HK-2 (cell line): ENCODE measurements at regions not wholly inside any gene's neighbourhood (a gene's known extent, or its start where the extent isn't known, plus 50 kb on each side); places are given as distances from the start of the nearest gene placed in this dataset.

Experiments
- DNase-seq: peaks from one replicate; pipeline ENCODE4 v3.0.0-alpha.2; 2018; ENCODE audit not compliant: unreplicated experiment

DNA sequence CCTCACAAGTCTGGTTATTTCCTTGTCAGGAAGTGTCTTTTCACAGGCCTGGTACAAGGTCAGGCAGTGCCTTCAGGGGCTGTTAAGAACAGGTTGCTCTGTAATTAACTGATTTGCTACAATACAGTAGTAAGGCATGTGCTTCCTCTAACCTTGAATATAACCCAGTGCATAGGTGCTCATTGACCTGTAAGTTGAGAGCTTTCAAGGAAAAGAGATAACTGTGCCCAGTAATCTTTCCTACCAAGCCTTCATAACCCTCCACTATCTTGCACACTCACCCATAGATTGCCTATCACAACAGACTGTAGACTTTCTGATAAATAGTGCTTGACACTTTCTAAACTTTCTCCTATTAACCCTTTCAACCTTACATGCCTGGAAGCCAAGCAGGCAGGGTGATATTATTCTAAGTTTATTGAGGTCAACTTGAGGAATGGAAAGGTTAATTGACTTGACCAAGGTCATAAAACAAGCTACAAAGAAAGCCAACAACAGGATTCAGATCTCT is 148.1 kb downstream of the PPARGC1A start:
- no peak for DNase-seq

DNA sequence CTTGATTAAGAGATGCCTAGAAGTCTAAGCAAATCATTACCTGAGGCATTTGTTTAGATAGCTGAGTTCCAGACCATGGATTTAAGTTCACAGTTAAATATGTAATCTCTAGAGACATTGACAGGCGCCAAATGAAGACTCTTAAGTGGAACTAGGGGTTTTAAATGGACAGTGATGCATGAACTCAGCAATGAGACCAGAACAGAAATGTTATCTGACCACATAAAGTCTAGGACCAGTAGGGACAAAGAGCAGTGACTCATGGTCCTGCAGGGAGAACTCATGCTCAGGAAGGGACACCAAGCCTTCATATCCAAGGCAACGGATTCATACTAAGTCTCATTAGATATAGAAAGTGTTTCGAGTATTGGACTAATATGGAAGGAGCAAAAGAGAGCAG is 152.3 kb downstream of the PPARGC1A start:
- peak; percentile 66 for DNase-seq

DNA sequence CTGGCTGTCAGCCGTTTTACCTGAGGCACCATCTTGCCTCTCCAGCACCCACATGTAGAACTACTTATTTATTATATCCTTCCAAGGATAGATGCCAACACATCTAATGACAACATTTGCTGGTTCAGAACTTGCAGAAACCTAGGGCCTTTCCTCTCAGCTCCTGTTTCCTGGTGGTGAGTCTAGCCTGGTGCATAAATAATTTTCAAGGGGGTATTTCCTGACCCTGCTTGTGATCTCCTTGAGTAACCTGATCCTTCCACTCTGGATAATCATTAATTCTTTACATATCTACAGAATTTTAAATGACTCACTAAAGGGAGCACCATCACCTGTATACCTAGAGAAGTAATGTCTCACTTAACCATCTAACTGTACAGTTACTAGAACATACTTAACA is 153.4 kb downstream of the PPARGC1A start:
- DNase-seq, result peak; percentile 54

DNA sequence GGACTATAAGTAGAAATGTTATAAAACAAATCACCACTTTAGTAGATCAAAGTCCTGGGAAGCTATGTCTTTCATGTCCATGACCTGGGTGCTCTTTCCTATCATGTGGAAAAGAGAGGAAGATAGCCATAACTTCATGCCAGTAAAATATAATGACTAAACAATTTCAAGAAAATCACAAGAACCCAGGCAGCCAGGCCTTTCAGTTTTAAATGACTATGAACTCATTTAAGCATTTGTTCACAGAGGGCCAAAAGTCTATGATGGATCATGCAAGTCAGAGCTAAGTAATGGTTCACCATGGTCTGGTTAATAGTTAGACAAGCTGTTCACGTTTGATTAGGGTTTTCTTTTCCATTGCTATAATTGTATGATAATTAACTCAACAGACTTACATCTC is 155.8 kb downstream of the PPARGC1A start:
- DNase-seq, result no peak

DNA sequence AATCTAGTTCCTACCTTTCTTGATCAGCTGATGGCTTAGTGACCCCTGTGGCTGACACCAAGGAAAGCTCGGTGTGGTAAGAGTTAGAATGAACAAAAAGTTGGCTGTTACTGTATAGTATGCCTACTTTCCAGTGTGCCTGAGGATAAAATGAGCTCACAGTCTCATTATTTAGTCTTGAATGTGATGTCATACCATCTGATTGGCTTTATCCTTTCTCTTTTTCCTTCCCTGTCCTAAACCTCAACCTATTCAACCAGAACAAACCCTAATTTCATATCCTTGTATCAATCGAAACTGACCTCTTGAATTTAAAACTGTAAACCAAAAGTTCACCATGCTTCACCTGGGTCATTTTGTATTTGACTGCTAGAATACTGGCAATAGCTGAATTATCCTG is 156.4 kb downstream of the PPARGC1A start:
- no peak for DNase-seq

DNA sequence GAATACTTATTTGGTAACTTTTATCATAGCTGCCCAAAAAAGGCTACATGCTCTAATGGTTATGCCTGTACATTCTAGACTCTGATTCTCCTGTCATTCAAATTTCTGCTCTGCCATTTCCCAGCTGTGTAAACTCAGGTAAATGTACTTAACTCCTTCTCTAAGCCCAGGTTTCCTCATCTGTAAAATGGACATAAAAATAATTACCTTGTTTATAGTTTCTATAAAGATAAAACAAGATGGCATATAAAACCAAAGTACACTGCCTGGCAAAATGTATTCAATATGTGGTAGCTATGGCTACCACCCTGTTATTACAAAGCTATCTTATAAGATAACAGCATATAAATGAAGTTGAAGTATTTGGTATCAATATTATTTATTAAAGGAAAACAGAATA is 158.8 kb downstream of the PPARGC1A start:
- DNase-seq, result no peak

DNA sequence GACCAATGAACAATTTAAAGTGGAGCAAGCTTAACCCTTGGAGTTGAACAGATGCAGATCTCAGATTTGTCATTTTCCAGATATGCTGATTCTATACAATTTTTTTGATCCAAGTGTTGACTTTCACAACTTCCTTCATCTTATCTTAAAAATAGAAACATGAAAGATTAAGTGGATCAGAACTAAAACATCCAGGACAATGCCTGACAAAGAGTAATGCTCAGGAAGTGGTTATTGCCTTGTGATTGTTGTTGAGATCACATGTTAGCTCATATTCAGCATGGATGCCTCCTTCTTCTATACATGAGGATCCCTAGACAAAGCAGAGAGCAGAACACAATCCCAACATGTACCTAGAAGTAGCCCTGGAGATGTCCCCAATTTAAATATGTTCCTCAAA is 160.9 kb downstream of the PPARGC1A start:
- DNase-seq, result no peak

DNA sequence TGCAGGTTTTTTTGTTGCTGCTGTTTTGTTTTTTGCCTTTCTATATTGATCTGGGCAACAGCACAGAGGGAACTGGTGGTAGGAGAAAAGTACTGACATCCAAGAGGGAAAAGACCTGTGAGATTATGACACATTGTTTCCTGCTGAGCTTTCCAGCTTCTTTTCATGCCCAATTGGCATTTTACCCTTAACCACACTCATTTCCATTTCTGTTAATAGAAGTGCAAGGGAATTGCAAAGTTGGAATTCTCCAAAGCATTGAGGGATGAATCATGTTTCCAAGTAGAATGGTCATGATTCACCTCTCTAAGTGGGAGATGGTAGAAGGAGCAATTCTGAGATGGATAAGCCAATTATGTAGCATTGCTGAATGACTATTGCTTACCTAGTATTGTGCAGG is 161.5 kb downstream of the PPARGC1A start:
- DNase-seq, result no peak

DNA sequence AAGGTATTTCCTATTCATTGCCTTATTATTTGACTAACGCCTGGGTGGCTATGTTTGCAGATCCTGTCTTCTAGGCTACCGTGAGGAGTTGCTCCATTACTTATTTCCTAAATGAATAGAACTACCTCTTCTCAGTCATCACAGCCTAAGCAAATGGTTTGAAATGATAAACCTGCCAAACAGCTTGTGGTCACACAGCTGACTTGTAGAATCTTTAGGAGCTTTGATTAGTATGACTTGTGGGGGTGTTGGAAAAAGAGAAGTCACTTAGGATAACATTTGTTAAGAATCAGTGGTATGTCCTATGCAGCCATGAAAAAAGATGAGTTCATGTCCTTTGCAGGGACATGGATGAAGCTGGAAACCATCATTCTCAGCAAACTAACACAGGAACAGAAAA is 169.3 kb downstream of the PPARGC1A start:
- DNase-seq, result no peak

DNA sequence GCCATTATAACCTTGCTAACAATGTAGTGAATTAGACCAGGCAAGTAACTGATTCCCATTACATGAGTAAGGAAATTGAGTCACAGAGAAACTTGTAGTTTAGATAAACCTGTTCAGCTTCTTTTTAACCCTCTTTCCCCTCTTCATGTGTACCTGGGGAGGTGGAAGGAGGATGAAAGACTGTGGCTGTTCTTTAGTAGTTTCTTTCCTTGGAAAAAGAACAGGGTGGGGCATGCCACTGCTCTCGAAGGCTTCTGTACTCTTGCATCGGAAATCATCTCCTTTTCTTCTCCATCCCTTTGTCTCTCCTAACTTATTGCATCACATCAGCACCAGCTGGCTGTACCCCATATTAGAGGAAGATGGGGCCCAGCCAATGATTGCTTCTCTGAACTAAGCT is 171.4 kb downstream of the PPARGC1A start:
- no peak for DNase-seq

DNA sequence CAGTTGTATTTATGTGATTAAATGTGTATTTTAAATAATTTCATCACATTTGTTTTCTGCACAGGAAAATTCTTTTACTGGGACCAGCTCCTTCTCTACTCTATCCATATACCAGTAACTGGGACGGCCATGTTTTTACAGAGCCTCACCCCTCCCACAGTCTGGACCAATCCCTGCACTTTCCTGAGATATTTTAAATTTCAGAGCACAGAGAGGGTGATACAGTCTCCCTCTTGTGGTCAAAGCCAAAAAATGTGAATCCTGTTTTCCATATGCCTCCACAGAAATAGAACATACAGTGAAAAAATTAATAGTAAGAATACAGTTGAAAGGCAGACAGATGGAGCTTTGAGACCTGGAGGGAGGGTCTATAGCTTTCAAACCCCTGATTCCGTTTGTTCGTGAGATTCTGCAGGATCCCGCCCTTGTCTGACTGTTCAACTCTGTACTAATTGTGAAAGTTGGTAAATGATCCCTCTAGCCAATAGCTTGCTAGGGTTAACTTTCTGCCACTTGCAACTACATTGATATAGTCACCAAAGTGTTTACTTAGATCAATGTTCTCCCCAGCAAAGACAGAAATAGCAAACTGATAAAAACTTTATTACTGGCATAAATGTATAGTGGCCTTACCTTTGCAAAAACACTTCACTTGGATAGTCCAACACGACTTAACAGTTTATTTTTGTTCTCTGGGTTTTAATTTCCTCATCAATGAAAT is 172.2 kb downstream of the PPARGC1A start:
- no peak for DNase-seq

DNA sequence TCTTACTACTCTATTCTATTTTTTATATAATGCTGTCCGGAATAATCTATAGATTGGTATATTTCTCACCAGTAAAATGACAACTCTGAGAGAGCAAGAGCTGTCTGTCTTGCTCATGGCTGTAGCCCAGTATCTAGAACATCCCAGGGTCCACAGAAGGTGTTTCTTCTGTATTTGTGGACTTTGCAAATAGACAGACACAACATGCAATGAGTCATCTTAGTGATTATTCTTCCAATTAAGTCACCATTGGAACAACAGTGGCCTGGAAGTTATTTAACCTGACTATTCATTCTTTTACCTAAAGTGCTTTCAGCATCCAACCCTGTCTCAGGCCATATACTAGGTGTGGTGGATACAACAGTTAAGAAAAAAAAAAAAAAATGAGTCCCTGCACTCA is 179.5 kb downstream of the PPARGC1A start:
- DNase-seq, result no peak

DNA sequence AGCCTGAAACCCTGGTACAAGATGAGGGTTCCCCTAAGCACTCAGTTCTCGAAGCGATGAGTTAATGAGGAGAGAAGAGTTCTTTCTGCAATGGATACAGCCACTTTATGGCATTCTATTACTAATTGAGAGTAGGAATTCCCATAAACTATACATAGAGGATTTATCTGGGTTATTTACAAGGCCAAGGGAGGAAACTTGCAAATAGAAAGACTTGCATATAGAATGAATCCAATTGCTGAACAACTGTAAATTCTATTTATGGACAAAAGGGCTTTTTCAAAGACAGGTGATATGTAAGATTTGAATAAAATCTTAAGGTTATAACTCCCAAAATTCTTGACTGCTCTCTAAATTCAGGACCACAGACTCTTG is 182.2 kb downstream of the PPARGC1A start:
- no peak for DNase-seq

DNA sequence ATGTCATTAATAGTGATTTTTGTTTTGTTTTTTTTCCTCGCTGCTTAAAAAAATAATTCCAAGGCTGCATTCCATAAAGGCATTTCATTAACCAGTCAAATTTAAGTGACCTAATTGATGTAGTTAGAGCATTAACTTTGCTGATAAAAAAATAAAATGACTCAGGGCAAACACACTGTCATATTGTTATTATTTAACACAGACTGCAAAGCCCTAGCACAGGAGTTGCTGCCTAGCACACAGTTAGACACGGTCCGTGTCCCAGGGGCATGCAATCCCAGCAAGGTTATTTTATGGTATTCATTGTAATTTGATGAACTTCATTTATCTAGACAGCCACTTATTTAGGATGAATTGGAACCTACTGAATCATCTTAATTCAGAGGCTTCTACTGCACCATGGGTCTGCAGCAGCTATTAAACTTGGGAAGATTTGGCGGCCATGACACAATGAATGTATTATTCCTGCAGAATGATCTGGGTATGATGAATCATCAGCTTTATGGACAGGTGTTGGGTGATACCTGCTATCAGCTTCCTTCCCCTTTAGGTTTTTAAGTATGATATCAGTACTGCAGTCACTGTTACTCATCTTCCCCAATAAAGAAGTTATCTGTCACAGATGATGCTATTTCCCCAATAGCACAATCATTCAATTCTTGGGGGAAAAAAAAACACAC is 182.7 kb downstream of the PPARGC1A start:
- DNase-seq, result no peak

DNA sequence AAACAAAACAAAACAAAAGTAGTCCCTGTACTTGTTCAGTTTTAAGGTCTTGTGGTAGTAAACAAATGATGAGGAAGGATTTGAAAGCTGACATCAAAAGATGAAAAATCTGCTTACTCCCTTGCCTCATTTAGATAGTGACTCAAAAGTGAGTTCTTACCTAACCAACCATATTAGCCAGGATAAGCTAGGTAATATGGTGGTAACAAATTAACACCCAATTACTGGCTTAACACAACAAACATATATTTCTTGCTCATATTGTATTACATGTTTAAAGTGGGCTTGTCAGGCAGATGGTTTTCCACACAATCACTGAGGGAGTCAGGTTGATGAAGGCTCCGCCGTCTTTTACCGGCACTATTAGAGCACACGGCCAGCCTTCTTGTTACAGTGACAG is 189.7 kb downstream of the PPARGC1A start:
- DNase-seq, result no peak

DNA sequence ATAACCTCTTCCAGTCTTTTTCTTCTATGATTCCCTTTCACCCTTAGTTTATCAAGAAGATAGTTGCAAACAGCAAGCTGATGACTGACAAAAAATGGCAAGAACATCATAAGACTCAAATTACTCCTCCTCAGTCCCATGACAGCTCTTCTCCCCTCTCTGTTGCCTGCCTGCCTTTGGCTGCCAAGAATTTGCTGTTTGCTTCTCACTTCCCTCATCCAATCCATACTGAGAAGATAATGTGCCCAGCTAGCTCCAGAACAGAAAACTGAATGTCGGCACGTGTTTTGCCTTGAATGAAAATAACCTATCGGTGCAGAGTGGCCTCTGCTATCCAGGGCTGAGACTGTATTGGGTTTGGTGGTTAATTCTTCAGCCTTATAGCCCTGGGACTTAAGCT is 192.1 kb downstream of the PPARGC1A start:
- no peak for DNase-seq

DNA sequence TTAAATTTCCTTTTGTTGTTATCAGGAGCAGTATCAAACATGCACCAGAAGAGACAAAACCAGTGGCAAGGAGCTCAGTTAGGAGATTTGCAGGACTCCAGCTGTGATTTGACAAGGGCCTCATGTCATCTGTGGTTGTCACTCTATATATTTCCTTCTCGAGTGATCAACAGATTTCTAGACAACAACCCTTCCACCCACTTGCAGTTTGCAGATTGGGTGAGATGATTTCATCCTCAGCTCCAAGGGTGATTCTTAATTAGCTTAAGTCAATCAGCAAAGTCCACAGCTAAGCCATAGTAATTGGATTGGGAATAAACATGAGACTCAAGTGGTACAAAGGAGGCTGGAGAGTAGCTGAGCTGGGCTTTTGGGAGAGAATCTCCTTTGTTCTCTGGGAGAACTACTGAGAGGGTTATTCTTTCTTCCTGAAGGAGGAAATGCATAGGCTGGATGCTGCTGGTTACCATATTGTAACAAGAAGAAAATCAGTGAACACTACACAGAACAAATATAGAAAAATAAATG is 192.8 kb downstream of the PPARGC1A start:
- DNase-seq, result no peak

DNA sequence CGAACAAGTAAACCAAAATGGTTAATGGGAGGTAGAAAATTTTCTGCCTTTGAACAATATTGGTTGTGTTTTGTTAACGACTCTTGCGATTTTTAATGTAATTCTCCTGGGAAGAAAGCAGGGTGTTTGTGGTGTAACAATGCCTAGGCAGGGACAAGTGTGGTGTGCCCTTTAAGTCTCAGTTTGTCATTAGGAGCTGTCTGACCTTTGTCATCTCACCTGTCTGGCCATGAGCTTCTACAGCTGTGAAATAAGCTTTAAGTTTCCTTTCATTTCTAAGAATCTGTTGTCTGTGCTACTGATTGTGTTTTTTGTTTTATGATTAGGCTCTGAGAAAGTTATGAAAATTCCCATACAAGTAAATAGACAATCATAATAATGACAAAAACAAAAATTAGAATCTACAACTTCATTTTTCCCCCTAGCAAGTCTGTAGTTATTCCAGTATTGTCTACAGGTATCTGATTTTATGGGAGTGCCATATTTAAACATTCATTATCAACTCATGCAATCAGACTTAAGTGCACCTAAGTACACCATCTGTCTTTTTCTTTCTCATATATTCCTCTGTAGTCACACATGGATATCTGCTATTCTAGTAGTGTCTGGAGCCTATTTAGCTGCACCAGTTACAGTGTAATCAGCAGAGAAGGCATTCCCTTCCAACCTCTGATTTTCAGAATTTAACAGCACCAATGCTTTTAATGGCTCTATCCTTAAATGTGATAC is 203.5 kb downstream of the PPARGC1A start:
- DNase-seq, result no peak

DNA sequence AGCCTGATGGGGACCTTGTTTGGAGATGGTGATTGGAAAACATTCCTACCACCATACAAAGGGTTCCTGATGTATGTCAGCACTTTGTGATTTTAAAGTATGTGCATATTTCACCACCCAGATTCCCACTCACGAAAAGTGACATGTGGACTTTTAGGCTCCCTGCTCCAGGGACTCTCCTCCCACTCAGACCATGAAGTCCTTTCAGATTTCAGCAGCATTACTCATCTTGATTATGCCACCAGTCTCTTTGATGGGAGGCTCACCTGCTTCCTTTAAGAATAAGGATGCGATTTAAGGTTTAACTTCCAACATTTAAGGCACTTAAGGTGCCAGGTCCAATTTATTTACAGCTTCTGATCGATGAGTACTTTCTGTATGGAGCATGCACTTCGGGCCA is 204.4 kb downstream of the PPARGC1A start:
- no peak for DNase-seq

DNA sequence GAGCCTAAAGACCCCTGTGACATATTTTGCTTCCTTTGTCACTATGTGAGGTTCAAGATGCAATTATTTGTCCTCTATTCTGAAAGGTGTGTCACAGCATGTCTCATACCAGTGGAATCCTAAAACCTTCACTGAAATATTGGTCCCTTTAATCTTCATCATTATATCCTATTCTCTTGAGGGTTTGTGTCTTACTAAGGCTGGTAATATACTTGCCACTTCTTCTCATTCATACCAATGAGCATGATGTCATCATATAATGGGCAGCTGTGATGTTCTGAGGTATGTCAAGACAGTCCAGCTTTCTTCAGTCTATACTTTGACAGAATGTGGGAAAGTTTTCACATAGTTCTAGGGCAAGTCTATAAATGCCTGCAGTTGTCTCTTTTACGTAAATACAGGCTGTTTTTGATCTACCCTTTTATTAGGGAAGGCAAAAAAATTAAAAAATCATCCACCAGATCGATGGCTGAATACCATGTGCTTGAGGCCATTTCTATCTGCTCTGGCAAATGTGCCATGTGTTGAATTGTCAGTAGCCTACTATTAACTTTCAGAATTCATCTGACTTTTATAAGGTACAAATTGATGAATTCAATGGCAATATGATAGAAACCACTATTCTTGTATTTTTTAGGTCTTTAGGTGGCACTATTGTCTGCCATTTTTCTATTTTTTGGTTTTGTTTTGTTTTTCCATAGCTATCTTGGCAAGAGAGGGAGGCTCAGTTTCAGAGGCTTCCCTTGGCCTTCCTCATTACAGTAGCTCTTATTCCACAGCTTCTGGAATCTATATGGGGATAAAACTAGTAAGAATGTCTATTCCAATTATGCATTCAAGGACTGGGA is 209.0 kb downstream of the PPARGC1A start:
- DNase-seq, result no peak

DNA sequence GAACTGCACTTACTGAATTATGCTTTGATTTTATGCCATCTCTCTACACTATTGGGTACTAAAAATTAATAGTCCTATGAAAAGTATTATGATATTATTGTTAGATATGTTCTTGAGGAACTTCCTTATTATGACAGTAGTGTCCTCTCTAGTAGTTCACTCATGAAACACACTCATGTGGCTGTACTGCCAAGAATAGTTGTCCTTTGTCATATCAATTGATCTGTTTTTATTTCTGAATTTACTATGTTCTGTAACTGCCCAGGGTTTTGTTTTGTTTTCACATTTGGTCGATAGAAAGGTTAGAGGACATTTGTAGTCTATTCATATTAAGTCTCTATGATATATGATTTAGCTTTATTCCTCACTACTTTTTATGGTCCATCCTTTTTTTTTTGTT is 215.2 kb downstream of the PPARGC1A start:
- DNase-seq, result no peak

DNA sequence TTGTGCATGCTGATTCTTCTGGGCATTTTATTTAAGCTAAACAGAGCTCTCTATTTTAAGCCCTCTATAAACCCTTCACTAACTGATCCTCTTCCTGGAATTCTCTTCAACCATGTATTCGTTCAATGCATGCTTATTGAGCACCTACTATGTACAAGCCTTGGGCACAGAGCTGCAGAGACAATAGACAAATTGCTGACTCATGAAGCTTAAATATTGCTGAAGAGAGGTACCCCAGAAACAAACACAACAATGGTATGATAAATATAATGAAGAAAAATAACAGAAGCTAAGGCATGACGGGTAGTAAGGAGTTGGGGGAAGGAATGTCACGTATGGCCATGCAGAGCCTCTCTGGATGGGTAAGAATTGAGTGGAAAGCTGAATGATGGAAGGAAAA is 222.2 kb downstream of the PPARGC1A start:
- no peak for DNase-seq
